IMR-90 (cell line): ENCODE measurements at regions not wholly inside any gene's neighbourhood (a gene's known extent, or its start where the extent isn't known, plus 50 kb on each side); places are given as distances from the start of the nearest gene placed in this dataset.

Experiments used
- ATAC-seq: fragments of 200-7000 bp; cut with Tn5 transposase; 2 replicates; pipeline ENCODE4 v1.9.1; 2020; ENCODE audit warnings: low read depth, mild to moderate bottlenecking, moderate library complexity
- BruUV-seq: library from RNA; stranded (reverse); fragments of 400-500 nt; replicated peaks from 2 replicates; lab custom pipeline; 2021; lab: Mats Ljungman, UMichigan
- CTCF ChIA-PET: fragments of 300-600 bp; formaldehyde crosslinking; extraction: SDS; loops from one replicate; lab custom pipeline; 2021; ENCODE audit warnings: antibody characterized with exemption; lab: Yijun Ruan, JAX
- POLR2A ChIA-PET: fragments of 300-600 bp; sonication (Branson Sonifier 250); formaldehyde crosslinking; loops from one replicate; lab custom pipeline; 2022; ENCODE audit warnings: antibody characterized with exemption; ENCODE audit not compliant: unreplicated experiment; lab: Charles Lee
- DNase-seq: peaks from one replicate; pipeline ENCODE4 v3.0.0; 2013
- H2AFZ ChIP-seq: replicated peaks from 2 replicates; pipeline ENCODE3; 2013; ENCODE audit warnings: low read length, mild to moderate bottlenecking; ENCODE audit not compliant: poor library complexity
- H2AK5ac ChIP-seq: 2 replicates; pipeline ENCODE4 v1.6.1; 2013; ENCODE audit warnings: low read depth, low read length, inconsistent platforms
- H2AK9ac ChIP-seq: replicated peaks from 2 replicates; pipeline ENCODE3; 2013; ENCODE audit warnings: mild to moderate bottlenecking, low read depth, low read length, moderate library complexity; ENCODE audit not compliant: poor library complexity
- H2BK120ac ChIP-seq: 2 replicates; pipeline ENCODE4 v1.6.1; 2013; ENCODE audit warnings: low read depth, low read length, inconsistent platforms
- H2BK15ac ChIP-seq: 3 replicates; pipeline ENCODE4 v1.6.1; 2013; ENCODE audit warnings: low read depth, low read length, inconsistent platforms
- H2BK20ac ChIP-seq: 2 replicates; pipeline ENCODE4 v1.6.1; 2013; ENCODE audit warnings: low read depth, mild to moderate bottlenecking, inconsistent platforms, low read length, moderate library complexity
- H2BK5ac ChIP-seq: 2 replicates; pipeline ENCODE4 v1.6.1; 2013; ENCODE audit warnings: mild to moderate bottlenecking, low read depth, low read length, inconsistent platforms; ENCODE audit not compliant: poor library complexity, severe bottlenecking
- H3K14ac ChIP-seq: replicated peaks from 2 replicates; pipeline ENCODE4 v1.6.1; 2013; ENCODE audit warnings: low read depth, low read length, inconsistent platforms
- H3K18ac ChIP-seq: 2 replicates; pipeline ENCODE4 v1.6.1; 2013; ENCODE audit warnings: low read depth, low read length, control low read depth
- H3K23ac ChIP-seq: 2 replicates; pipeline ENCODE4 v1.6.1; 2013; ENCODE audit warnings: low read depth, low read length, inconsistent platforms
- H3K27ac ChIP-seq: 2 replicates; pipeline ENCODE4 v1.5.1; 2013; ENCODE audit warnings: mild to moderate bottlenecking, control low read depth, low read length; ENCODE audit not compliant: insufficient read depth
- H3K27me3 ChIP-seq: 2 replicates; pipeline ENCODE4 v1.6.1; 2013; ENCODE audit warnings: low read length; ENCODE audit not compliant: control insufficient read depth, insufficient read depth
- H3K36me3 ChIP-seq: 2 replicates; pipeline ENCODE4 v1.6.1; 2013; ENCODE audit warnings: low read length, mixed read lengths; ENCODE audit not compliant: control insufficient read depth, insufficient read depth
- H3K4ac ChIP-seq: 2 replicates; pipeline ENCODE4 v1.6.1; 2013; ENCODE audit warnings: low read depth, low read length, inconsistent platforms
- H3K4me1 ChIP-seq: 2 replicates; pipeline ENCODE4 v1.6.1; 2013; ENCODE audit warnings: low read length, mixed read lengths; ENCODE audit not compliant: control insufficient read depth, insufficient read depth
- H3K4me2 ChIP-seq: 2 replicates; pipeline ENCODE4 v1.6.1; 2013; ENCODE audit warnings: low read depth, mild to moderate bottlenecking, control low read depth, low read length, moderate library complexity
- H3K4me3 ChIP-seq: 2 replicates; pipeline ENCODE4 v1.5.1; 2013; ENCODE audit warnings: low read depth, mild to moderate bottlenecking, control low read depth, low read length, moderate library complexity; ENCODE audit not compliant: insufficient read depth
- H3K56ac ChIP-seq: 2 replicates; pipeline ENCODE4 v1.6.1; 2013; ENCODE audit warnings: low read length, inconsistent platforms; ENCODE audit not compliant: insufficient read depth; ENCODE audit errors: extremely low read depth
- H3K79me1 ChIP-seq, 2 experiments: 2 replicates each; pipeline ENCODE4 v1.6.1; 2013; ENCODE audit warnings: low read length in 2 of 2, inconsistent platforms in 1 of 2, low read depth in 1 of 2
- H3K9ac ChIP-seq: 2 replicates; pipeline ENCODE4 v1.6.1; 2013; ENCODE audit warnings: low read depth, low read length, control low read depth
- H3K9me1 ChIP-seq: 2 replicates; pipeline ENCODE4 v1.6.1; 2013; ENCODE audit warnings: low read length, inconsistent platforms; ENCODE audit not compliant: insufficient read depth
- H3K9me3 ChIP-seq: 2 replicates; pipeline ENCODE4 v1.6.1; 2013; ENCODE audit warnings: low read length; ENCODE audit not compliant: control insufficient read depth, insufficient read depth
- H4K20me1 ChIP-seq: 2 replicates; pipeline ENCODE4 v1.6.1; 2013; ENCODE audit warnings: low read length, inconsistent platforms; ENCODE audit not compliant: insufficient read depth
- H4K5ac ChIP-seq: 2 replicates; pipeline ENCODE4 v1.6.1; 2013; ENCODE audit warnings: mild to moderate bottlenecking, low read depth, low read length, control low read depth
- H4K8ac ChIP-seq, 2 experiments: 2 replicates each; pipeline ENCODE4 v1.6.1; 2013; ENCODE audit warnings: low read depth in 2 of 2, low read length in 2 of 2, control low read depth in 1 of 2, inconsistent platforms in 1 of 2
- H4K91ac ChIP-seq: 2 replicates; pipeline ENCODE4 v1.6.1; 2013; ENCODE audit warnings: low read depth, low read length, inconsistent platforms; ENCODE audit not compliant: insufficient read depth
- POLR2A ChIP-seq: IDR thresholded peaks from 2 replicates; pipeline ENCODE4 v1.6.1; 2012; ENCODE audit warnings: mild to moderate bottlenecking, low read depth, low read length
- WGBS, 2 experiments: methylation state at CpG; one replicate each; pipeline versions ENCODE4 v1.1.5 to v1.1.7; 2013; ENCODE audit warnings: missing lambda C conversion rate in 2 of 2; ENCODE audit not compliant: insufficient read length in 1 of 2; ENCODE audit errors: extremely low coverage in 2 of 2; 5-methylcytosine and 5-hydroxymethylcytosine counted together
- dilution Hi-C: fragments of 300-500 bp; cut with HindIII; formaldehyde crosslinking; loops from one replicate; pipeline ENCODE4 v1.14.3; 2018; ENCODE audit warnings: low sequenced_read_pairs; ENCODE audit not compliant: unreplicated experiment
- in situ Hi-C: fragments of 300-500 bp; cut with MboI; formaldehyde crosslinking; loops from 3 replicates; pipeline ENCODE4 v1.14.3; 2019; ENCODE audit warnings: low sequenced_read_pairs, inconsistent platforms, mixed read lengths
- intact Hi-C: fragments of 100-400 bp; cut with micrococcal nuclease; formaldehyde crosslinking; loops from 2 replicates; pipeline ENCODE4 v1.10.0; 2022
- TF ChIP-seq, protein P1 (sequence below): fragments of 150-350 bp; IDR thresholded peaks from 2 replicates; pipeline ENCODE4 v1.6.1; 2017; ENCODE audit warnings: mild to moderate bottlenecking, antibody characterized with exemption, low read length, low read depth

DNA sequence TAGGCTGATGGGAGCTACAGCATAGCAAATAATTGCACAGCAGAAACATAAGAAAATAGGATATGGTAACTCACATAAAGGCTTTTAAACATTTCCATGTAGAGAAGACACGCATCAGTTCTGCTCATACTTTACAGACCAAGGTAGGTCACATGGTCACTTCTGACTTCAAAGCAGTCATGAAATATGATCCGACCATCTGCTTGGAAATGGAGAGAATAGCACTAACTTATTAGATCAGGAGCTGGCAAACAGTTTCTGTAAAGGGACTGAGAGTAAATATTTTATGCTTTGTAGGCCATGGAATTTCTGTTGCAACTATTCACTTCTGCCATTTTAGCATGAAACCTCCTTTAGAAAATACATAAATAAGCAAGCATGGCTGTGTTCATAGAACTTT lies 936.6 kb upstream of the FANCL start:
- dilution Hi-C loops: no loop called here
- Histone ChIP-seq H2AK5ac (no peak overlapping the region), H3K9ac (no peak overlapping the region), H3K9me3 (0 out of 2 replicates have a peak, but pooled peaks cover 2% of the 10 kb centered on the region), H2BK20ac (no peak overlapping the region), H2BK15ac (no peak overlapping the region), H4K20me1 (no peaks in the 10 kb centered on the region), H3K4me1 (no peaks in the 10 kb centered on the region), H4K91ac (no peak overlapping the region), H3K36me3 (no peaks in the 10 kb centered on the region), H3K9me1 (no peaks in the 10 kb centered on the region), H4K8ac (no peak overlapping the region), H3K4ac (no peak overlapping the region), H2BK5ac (no peak overlapping the region), H3K79me1 (no peaks in the 10 kb centered on the region), H3K56ac (no peak overlapping the region), H3K27ac (no peak overlapping the region), H3K23ac (no peak overlapping the region), H3K27me3 (no peaks in the 10 kb centered on the region), H2AK9ac (no peak overlapping the region), H3K4me2 (no peak overlapping the region), H3K14ac (no peak overlapping the region), H4K5ac (no peak overlapping the region), H2BK120ac (no peak overlapping the region), H2AFZ (no peak overlapping the region), H3K4me3 (no peak overlapping the region), H3K18ac (no peak overlapping the region)
- intact Hi-C loops: no loop called here
- no peak for ATAC-seq
- no CpG with 5 or more reads among the region's 2 CpGs for WGBS, 2 experiments
- no TSS peak for BruUV-seq
- CTCF ChIA-PET: no interaction called here
- TF ChIP-seq POLR2A: no peak
- TF ChIP-seq, protein P1, sequence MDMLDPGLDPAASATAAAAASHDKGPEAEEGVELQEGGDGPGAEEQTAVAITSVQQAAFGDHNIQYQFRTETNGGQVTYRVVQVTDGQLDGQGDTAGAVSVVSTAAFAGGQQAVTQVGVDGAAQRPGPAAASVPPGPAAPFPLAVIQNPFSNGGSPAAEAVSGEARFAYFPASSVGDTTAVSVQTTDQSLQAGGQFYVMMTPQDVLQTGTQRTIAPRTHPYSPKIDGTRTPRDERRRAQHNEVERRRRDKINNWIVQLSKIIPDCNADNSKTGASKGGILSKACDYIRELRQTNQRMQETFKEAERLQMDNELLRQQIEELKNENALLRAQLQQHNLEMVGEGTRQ: no peak
- POLR2A ChIA-PET: no interaction called here
- in situ Hi-C loops: no loop called here
- DNase-seq: no peak
